Large intestine (tissue), 3 donors: ENCODE measurements at regions not wholly inside any gene's neighbourhood (a gene's known extent, or its start where the extent isn't known, plus 50 kb on each side); places are given as distances from the start of the nearest gene placed in this dataset.

Experiments
- DNase-seq, 2 donors: peaks; one replicate each; pipeline versions ENCODE4 v3.0.0 to v3.0.0-alpha.2; 2013
- H3K27ac ChIP-seq: one replicate; pipeline ENCODE4 v1.5.1; 2013; ENCODE audit warnings: low read length
- H3K27me3 ChIP-seq: 2 replicates; pipeline ENCODE4 v1.6.1; 2013; ENCODE audit warnings: low read length; ENCODE audit not compliant: control insufficient read depth, insufficient read depth
- H3K36me3 ChIP-seq: 2 replicates; pipeline ENCODE4 v1.6.1; 2013; ENCODE audit warnings: low read length; ENCODE audit not compliant: control insufficient read depth, insufficient read depth
- H3K4me1 ChIP-seq: one replicate; pipeline ENCODE4 v1.6.1; 2013; ENCODE audit warnings: low read length; ENCODE audit not compliant: control insufficient read depth, insufficient read depth
- H3K4me3 ChIP-seq: one replicate; pipeline ENCODE4 v1.5.1; 2013; ENCODE audit warnings: low read length
- H3K9me3 ChIP-seq: one replicate; pipeline ENCODE4 v1.6.1; 2013; ENCODE audit warnings: mild to moderate bottlenecking, low read depth, low read length, moderate library complexity; ENCODE audit not compliant: control insufficient read depth
- WGBS: methylation state at CpG from one replicate; pipeline ENCODE4 v1.1.5; 2013; ENCODE audit warnings: low lambda C conversion rate; ENCODE audit not compliant: insufficient coverage; 5-methylcytosine and 5-hydroxymethylcytosine counted together

DNA sequence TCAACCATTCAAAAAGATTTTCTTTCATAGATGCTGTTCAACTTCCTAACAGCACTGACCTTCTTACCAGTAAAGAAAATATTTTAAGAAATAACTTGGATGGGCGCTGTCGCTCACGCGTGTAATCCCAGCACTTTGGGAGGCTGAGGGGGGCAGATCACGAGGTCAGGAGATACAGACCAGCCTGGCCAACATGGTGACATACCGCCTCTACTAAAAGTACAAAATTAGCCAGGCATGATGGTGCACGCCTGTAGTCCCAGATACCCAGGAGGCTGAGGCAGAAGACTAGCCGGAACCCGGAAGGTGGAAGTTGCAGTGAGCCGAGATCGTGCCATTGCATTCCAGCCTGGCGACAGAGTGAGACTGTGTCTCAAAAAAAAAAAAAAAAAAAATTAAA lies 865.7 kb upstream of the SLC10A2 start:
- Histone ChIP-seq H3K36me3 (no peaks in the 10 kb centered on the region), H3K27ac (no peak overlapping the region), H3K9me3 (no peaks in the 10 kb centered on the region), H3K4me1 (no peaks in the 10 kb centered on the region), H3K4me3 (no peak overlapping the region), H3K27me3 (no peaks in the 10 kb centered on the region)
- no peak for DNase-seq
- WGBS, result no CpG with 5 or more reads among the region's 12 CpGs

DNA sequence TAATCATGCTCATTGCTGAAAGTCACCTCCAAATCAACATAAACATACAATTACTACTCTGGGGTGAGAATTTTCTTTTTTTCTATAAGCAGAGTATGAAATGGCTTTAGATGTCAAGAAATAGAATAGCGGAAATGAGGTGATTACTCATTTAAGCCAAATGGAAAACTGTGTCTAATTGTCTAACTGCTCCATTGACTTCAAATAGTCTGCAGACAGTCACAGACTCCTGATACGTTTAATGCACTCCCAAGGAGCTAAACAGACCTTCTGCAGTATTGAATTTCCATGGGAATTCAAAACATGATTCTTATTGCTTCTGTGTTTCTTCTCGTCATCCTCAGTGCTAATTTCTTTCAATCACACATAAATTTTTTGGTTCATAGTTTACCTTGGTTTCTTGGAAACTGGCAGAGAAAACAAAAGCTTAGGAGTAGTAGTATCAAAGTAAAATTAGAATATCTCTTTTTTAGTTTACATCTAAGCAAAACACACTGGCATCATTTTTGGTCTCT lies 865.2 kb upstream of the SLC10A2 start:
- Histone ChIP-seq H3K27me3 (no peaks in the 10 kb centered on the region), H3K27ac (no peak overlapping the region), H3K9me3 (no peaks in the 10 kb centered on the region), H3K4me3 (no peak overlapping the region), H3K4me1 (no peaks in the 10 kb centered on the region), H3K36me3 (no peaks in the 10 kb centered on the region)
- 100% methylated on average over 1 of the region's 3 CpGs for WGBS
- DNase-seq, result no peak

DNA sequence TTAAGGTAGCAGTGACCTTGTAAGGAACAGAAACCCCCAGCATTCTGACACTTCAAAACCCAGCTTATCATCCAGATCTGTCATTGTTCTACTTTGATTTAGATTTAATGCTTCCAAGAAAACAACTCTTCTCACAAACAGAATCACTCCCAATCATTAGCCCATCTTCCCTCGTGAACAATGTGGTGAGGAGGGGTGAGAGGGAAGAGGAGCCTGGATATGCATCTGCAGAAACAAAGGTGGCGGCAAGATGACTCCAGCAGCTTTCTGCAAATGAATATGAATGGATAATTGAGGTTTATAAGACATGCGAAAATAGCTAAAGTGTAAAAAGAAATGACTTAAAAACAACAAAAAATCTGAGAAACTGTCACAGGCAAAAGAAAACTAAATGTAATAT lies 859.9 kb upstream of the SLC10A2 start:
- Histone ChIP-seq H3K9me3 (no peaks in the 10 kb centered on the region), H3K4me3 (no peak overlapping the region), H3K36me3 (no peaks in the 10 kb centered on the region), H3K27me3 (no peaks in the 10 kb centered on the region), H3K27ac (no peak overlapping the region), H3K4me1 (no peaks in the 10 kb centered on the region)
- no peak for DNase-seq
- WGBS, result 100% methylated on average over 1 of the region's 3 CpGs

DNA sequence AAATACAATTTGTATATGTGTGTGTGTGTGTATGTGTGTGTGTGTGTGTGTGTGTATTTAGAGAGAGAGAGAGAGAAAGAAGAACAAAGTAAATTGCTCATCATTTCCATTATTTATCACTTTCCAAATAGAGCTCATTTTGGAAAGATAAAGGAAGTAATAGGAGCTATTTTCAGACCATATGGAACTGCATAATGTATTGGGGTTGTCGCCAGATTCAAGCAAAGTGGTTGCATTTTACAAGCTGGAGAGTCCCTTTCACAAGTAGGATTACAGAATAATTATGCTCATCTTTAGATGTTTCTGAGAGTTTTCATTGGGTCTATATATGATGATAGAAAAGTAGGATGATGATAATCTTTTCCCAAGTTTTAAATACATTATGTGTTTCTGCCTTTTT lies 842.7 kb upstream of the SLC10A2 start:
- Histone ChIP-seq H3K9me3 (no peaks in the 10 kb centered on the region), H3K27ac (no peak overlapping the region), H3K36me3 (no peaks in the 10 kb centered on the region), H3K27me3 (no peaks in the 10 kb centered on the region), H3K4me3 (no peak overlapping the region), H3K4me1 (no peaks in the 10 kb centered on the region)
- WGBS, result 80% methylated on average over 1 of the region's 1 CpG
- no peak for DNase-seq

DNA sequence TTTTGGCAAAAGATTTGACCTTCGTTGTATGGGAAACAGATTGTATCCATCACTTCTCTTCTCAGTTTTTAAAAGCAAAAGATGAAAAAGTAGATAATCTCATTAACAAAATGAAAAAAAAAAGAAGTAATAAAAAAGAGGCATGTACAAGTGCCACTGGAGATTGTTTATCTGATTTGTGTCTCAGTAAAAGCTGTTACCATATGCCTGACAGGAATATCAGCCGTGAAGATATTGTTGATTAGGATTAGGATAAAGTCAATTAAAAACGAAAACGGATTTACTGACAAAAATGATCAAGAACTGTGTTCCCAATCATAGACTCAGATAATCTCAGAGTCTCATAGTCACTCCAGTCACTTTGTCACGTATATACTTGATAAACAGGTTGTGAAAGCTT lies 842.1 kb upstream of the SLC10A2 start:
- Histone ChIP-seq H3K36me3 (no peaks in the 10 kb centered on the region), H3K4me3 (no peak overlapping the region), H3K27me3 (no peaks in the 10 kb centered on the region), H3K4me1 (no peaks in the 10 kb centered on the region), H3K9me3 (no peaks in the 10 kb centered on the region), H3K27ac (no peak overlapping the region)
- DNase-seq, result no peak
- WGBS, result 87% methylated on average over 5 of the region's 5 CpGs

DNA sequence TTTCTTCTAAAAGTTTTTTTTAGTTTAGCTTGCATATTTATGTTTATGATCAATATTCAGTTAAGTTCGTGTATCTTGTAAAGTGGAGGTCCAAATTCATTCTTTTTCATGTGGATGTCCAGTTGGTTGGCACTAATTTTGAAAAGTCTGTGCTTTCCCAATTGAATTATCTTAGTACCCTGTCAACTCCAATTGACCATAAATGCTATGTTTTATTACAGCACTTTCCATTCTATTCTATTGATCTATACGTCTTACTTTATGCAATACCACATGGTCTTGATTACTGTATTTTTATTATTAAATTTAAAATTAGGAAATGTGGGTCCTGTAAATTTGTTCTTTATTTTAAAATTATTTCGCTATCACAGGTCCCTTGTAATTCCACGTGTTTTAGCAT lies 837.6 kb upstream of the SLC10A2 start:
- Histone ChIP-seq H3K36me3 (no peaks in the 10 kb centered on the region), H3K27ac (no peak overlapping the region), H3K4me1 (no peaks in the 10 kb centered on the region), H3K4me3 (no peak overlapping the region), H3K27me3 (no peaks in the 10 kb centered on the region), H3K9me3 (no peaks in the 10 kb centered on the region)
- no peak for DNase-seq
- 93% methylated on average over 3 of the region's 4 CpGs for WGBS

DNA sequence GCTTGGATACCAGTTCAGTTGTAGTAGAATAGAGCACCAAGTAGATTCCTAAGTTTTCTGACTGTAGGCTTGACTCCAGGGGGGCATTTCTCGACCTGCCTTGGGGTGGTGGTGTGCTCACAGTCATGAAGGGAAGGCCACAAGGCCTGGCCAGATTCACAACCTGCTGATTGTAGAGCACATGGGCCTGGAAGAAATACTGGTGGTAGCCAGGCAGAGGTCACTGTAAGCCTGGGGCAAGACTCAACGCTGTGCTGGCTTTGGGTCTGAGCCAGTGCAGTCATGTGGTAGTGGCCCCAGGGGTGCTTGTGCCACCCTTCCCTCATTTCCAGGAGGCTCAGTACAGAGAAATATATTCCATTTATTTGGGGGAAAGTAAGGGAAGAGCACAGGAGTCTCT lies 832.3 kb upstream of the SLC10A2 start:
- Histone ChIP-seq H3K27me3 (no peaks in the 10 kb centered on the region), H3K27ac (no peak overlapping the region), H3K4me3 (no peak overlapping the region), H3K4me1 (no peaks in the 10 kb centered on the region), H3K9me3 (no peaks in the 10 kb centered on the region), H3K36me3 (no peaks in the 10 kb centered on the region)
- WGBS, result no CpG with 5 or more reads among the region's 2 CpGs
- no peak for DNase-seq

DNA sequence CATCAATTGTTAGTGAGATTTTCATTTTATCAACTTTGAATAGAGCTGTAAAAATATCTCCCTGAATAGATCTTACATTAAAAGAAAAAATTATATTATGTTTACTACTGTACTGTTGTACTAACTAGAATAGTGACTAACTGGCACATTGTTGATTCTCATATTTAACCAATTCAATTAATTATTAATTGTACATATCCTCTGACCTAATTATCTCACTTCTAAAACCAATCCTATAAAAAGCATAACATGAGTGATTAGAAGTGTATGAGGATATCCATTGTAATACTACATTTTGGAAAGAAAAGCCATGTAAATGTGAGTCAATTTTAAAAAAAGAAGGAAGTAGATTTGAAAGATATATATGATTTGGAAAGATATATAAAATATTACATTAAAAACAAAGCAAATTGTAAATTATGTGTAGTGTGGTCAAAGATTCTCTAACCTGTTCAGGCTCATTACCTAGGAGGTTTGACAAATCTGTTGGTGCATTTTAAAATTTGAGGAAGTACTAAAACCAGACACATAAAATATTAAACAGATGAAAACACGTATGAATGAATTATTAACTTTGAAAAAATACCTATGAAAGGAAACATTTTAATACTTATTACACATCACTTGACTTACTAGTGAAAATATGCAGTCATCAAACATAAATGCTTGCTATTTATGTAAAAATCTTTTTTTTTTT lies 829.8 kb upstream of the SLC10A2 start:
- Histone ChIP-seq H3K36me3 (no peaks in the 10 kb centered on the region), H3K4me3 (no peak overlapping the region), H3K4me1 (no peaks in the 10 kb centered on the region), H3K27me3 (no peaks in the 10 kb centered on the region), H3K9me3 (no peaks in the 10 kb centered on the region), H3K27ac (no peak overlapping the region)
- no peak for DNase-seq
- WGBS, result 50% methylated on average over 1 of the region's 1 CpG

DNA sequence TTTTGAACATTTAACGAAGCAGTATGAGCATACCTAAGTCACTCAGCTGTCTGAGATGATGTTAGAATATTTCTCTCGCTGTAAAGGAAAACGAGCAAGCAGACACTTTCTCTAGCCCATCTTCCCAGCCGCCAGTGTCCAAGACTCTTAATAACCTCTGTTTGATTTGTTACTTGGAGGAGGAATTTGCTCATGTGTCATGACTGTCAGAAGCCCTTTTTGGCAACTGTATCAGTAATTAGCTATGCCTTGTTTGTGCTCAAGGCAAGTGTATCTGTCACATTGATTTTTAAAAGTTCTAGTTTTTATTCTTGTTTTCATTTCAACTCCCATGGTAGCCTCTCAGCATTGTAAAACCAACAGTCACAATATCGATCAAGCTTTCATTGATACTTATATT lies 828.4 kb upstream of the SLC10A2 start:
- 83% methylated on average over 2 of the region's 5 CpGs for WGBS
- Histone ChIP-seq H3K4me3 (no peak overlapping the region), H3K36me3 (no peaks in the 10 kb centered on the region), H3K27me3 (no peaks in the 10 kb centered on the region), H3K4me1 (no peaks in the 10 kb centered on the region), H3K27ac (no peak overlapping the region), H3K9me3 (no peaks in the 10 kb centered on the region)
- no peak for DNase-seq

DNA sequence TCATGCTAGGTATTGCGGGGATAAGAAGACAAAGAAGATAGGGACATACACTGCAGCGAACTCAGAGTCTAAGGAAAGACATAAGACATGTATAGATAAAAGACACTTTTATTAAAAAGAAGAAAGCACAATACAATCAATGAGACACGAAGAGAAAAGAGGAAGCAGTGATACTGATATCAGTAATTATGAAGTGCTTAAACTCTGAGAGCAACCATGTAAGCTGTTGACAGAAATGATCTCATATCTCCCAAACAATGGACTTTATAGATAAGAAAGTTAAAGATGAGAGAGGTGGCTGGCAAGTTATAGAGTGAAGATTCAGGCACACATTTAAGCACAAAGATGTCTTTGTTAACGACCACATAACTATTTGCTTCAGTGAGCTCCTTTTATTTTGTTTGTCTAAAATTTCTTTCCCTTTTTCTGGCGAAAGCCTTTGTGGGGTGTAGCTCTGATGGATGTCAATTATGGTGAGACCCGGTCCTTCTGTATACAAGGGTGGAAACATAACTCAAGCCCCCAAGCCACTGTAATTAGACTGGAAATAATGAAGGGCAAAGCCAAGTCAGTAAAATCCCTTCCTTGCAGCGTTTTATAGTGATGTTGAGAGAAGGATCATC lies 818.0 kb upstream of the SLC10A2 start:
- DNase-seq, result no peak
- H3K4me1 ChIP-seq, result no peaks in the 10 kb centered on the region
- no peaks in the 10 kb centered on the region for H3K36me3 ChIP-seq
- no peak overlapping the region for H3K27ac ChIP-seq
- H3K27me3 ChIP-seq, result no peaks in the 10 kb centered on the region
- no peaks in the 10 kb centered on the region for H3K9me3 ChIP-seq
- no peak overlapping the region for H3K4me3 ChIP-seq
- WGBS, result 60% methylated on average over 5 of the region's 7 CpGs

DNA sequence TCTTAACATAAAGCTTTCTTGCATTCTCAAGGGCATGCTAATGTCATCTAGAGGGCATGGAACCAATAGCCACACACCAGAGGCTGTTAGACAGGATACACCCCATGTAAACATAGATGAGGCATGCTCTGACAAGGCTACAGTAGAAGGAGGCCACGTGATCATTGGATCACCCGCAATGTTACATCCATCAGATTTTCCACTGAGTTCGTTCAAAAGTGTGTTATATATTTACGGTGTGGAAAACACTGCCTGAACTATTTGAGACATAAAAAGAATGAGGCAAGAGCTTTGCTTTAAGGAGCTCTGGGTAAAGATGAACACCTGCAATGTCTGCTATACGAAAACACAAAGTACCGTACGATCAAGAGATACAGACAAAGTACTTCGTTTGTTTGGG lies 817.5 kb upstream of the SLC10A2 start:
- no peaks in the 10 kb centered on the region for H3K27me3 ChIP-seq
- H3K27ac ChIP-seq, result no peak overlapping the region
- H3K4me1 ChIP-seq, result no peaks in the 10 kb centered on the region
- no peak overlapping the region for H3K4me3 ChIP-seq
- no peak for DNase-seq
- WGBS, result no CpG with 5 or more reads among the region's 8 CpGs
- H3K36me3 ChIP-seq, result no peaks in the 10 kb centered on the region
- no peaks in the 10 kb centered on the region for H3K9me3 ChIP-seq
